ENCODE measurements at regions not wholly inside any gene's neighbourhood (a gene's known extent, or its start where the extent isn't known, plus 50 kb on each side); places are given as distances from the start of the nearest gene placed in this dataset.

DNA sequence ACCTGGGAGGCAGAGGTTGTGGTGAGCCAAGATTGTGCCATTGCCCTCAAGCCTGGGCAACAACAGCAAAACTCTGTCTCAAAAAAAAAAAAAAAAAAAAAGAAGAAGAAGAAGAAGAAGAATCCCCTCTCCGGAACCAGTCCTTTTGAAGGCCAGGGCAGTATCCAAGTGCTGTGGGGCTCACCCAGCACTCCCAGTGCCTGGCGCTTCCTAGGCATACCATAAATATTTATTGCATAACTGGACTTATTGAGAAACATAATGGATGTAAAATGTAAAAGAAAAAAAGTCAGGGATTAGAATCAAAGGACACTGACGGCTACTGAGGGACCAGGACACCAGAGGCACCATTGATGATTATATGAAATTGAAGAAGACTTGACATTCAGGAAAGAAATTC lies 162.1 kb upstream of the KIT start:
- Mint-ChIP-seq H3K27ac (no peak overlapping the region), H3K9me3 (ENCODE audit: insufficient read depth) (no peaks in the 10 kb centered on the region), H3K27me3 (peaks cover 6% of the 10 kb centered on the region), H3K4me1 (no peaks in the 10 kb centered on the region), H3K4me3 (no peak overlapping the region)
- H3K27ac ChIP-seq (ENCODE audit: low read length in 2 of 2), result no peak overlapping the region
- no peak overlapping the region for H2AFZ ChIP-seq (ENCODE audit: insufficient read depth, low read depth, low read length, poor library complexity, severe bottlenecking)
- no peak overlapping the region for H3K4me3 ChIP-seq (ENCODE audit: control extremely low read depth in 1 of 5, extremely low read depth in 1 of 5, insufficient read depth in 1 of 5, low read depth in 2 of 5, low read length in 4 of 5)
- no peak overlapping the region for H3K9ac ChIP-seq (ENCODE audit: low read length)
- ChIA-PET CTCF (no interaction called here), POLR2A (no interaction called here)
- DNase-seq (no peak), ATAC-seq (ENCODE audit: low read depth) (no peak)
- H3K36me3 ChIP-seq (replicated peaks in 1 of 2; ENCODE audit: control extremely low read depth in 1 of 2, control insufficient read depth in 1 of 2, extremely low read depth in 1 of 2, insufficient read depth in 2 of 2, low read length in 1 of 2), result no peaks in the 10 kb centered on the region
- WGBS (ENCODE audit: insufficient coverage), result 100% methylated on average over 1 of the region's 3 CpGs
- intact Hi-C loops (cut with micrococcal nuclease), result no loop called here
- no peaks in the 10 kb centered on the region for H3K9me3 ChIP-seq (ENCODE audit: control extremely low read depth in 1 of 3, control insufficient read depth in 2 of 3, insufficient read depth in 1 of 3, low read length in 2 of 3)
- peaks cover 0 to 3% (median 0%) of the 10 kb centered on the region in 4 experiments for H3K27me3 ChIP-seq (replicated peaks in 1 of 4; ENCODE audit: control extremely low read depth in 1 of 4, control insufficient read depth in 3 of 4, insufficient read depth in 4 of 4, low read length in 3 of 4)
- H3K4me2 ChIP-seq (replicated peaks; ENCODE audit: low read depth, low read length, poor library complexity, severe bottlenecking), result no peak overlapping the region
- H4K20me1 ChIP-seq (ENCODE audit: control insufficient read depth, insufficient read depth, low read length, poor library complexity, severe bottlenecking), result no peaks in the 10 kb centered on the region
- H3K4me1 ChIP-seq (ENCODE audit: control insufficient read depth in 2 of 2, insufficient read depth in 2 of 2, low read length in 2 of 2), result no peaks in the 10 kb centered on the region
- TF ChIP-seq EZH2 (IDR thresholded peaks at IDR 0.05; ENCODE audit: borderline replicate concordance, insufficient read depth, low read depth, low read length, poor library complexity, severe bottlenecking), result no peak
- TF ChIP-seq, protein P1, sequence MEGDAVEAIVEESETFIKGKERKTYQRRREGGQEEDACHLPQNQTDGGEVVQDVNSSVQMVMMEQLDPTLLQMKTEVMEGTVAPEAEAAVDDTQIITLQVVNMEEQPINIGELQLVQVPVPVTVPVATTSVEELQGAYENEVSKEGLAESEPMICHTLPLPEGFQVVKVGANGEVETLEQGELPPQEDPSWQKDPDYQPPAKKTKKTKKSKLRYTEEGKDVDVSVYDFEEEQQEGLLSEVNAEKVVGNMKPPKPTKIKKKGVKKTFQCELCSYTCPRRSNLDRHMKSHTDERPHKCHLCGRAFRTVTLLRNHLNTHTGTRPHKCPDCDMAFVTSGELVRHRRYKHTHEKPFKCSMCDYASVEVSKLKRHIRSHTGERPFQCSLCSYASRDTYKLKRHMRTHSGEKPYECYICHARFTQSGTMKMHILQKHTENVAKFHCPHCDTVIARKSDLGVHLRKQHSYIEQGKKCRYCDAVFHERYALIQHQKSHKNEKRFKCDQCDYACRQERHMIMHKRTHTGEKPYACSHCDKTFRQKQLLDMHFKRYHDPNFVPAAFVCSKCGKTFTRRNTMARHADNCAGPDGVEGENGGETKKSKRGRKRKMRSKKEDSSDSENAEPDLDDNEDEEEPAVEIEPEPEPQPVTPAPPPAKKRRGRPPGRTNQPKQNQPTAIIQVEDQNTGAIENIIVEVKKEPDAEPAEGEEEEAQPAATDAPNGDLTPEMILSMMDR (IDR thresholded peaks at IDR 0.05), result no peak
- no peaks in the 10 kb centered on the region for H3K79me2 ChIP-seq (ENCODE audit: control insufficient read depth, insufficient read depth, low read length)

GRCh38 chr4:54496412-54496811 lies 161.3 kb upstream of the KIT start:
- H3K4me1 Mint-ChIP-seq, result no peaks in the 10 kb centered on the region
- no peak overlapping the region for H3K27ac Mint-ChIP-seq
- no peaks in the 10 kb centered on the region for H3K79me2 ChIP-seq (ENCODE audit: control insufficient read depth, insufficient read depth, low read length)
- no peak overlapping the region for H3K4me2 ChIP-seq (replicated peaks; ENCODE audit: low read depth, low read length, poor library complexity, severe bottlenecking)
- H3K4me1 ChIP-seq (ENCODE audit: control insufficient read depth in 2 of 2, insufficient read depth in 2 of 2, low read length in 2 of 2), result no peaks in the 10 kb centered on the region
- H3K9ac ChIP-seq (ENCODE audit: low read length), result no peak overlapping the region
- no peak overlapping the region for H3K4me3 ChIP-seq (ENCODE audit: control extremely low read depth in 1 of 5, extremely low read depth in 1 of 5, insufficient read depth in 1 of 5, low read depth in 2 of 5, low read length in 4 of 5)
- H4K20me1 ChIP-seq (ENCODE audit: control insufficient read depth, insufficient read depth, low read length, poor library complexity, severe bottlenecking), result no peaks in the 10 kb centered on the region
- no peak overlapping the region for H3K27ac ChIP-seq (ENCODE audit: low read length in 2 of 2)
- no peaks in the 10 kb centered on the region for H3K36me3 ChIP-seq (replicated peaks in 1 of 2; ENCODE audit: control extremely low read depth in 1 of 2, control insufficient read depth in 1 of 2, extremely low read depth in 1 of 2, insufficient read depth in 2 of 2, low read length in 1 of 2)
- ATAC-seq (ENCODE audit: low read depth) (no peak), DNase-seq (no peak)
- H3K27me3 ChIP-seq (replicated peaks in 1 of 4; ENCODE audit: control extremely low read depth in 1 of 4, control insufficient read depth in 3 of 4, insufficient read depth in 4 of 4, low read length in 3 of 4), result peaks cover 0 to 3% (median 0%) of the 10 kb centered on the region in 4 experiments
- WGBS (ENCODE audit: insufficient coverage), result 0% methylated on average over 2 of the region's 5 CpGs
- no peaks in the 10 kb centered on the region for H3K9me3 Mint-ChIP-seq (ENCODE audit: insufficient read depth)
- intact Hi-C loops (cut with micrococcal nuclease), result no loop called here
- TF ChIP-seq, protein P1 (IDR thresholded peaks at IDR 0.05), result no peak
- TF ChIP-seq EZH2 (IDR thresholded peaks at IDR 0.05; ENCODE audit: borderline replicate concordance, insufficient read depth, low read depth, low read length, poor library complexity, severe bottlenecking), result no peak
- H3K4me3 Mint-ChIP-seq, result no peak overlapping the region
- CTCF ChIA-PET, result no interaction called here
- no peaks in the 10 kb centered on the region for H3K9me3 ChIP-seq (ENCODE audit: control extremely low read depth in 1 of 3, control insufficient read depth in 2 of 3, insufficient read depth in 1 of 3, low read length in 2 of 3)
- H2AFZ ChIP-seq (ENCODE audit: insufficient read depth, low read depth, low read length, poor library complexity, severe bottlenecking), result no peak overlapping the region
- POLR2A ChIA-PET, result no interaction called here
- peaks cover 6% of the 10 kb centered on the region for H3K27me3 Mint-ChIP-seq

All from B cell (primary cell).